ENCODE measurements at regions not wholly inside any gene's neighbourhood (a gene's known extent, or its start where the extent isn't known, plus 50 kb on each side); places are given as distances from the start of the nearest gene placed in this dataset.

GRCh38 chr6:164967102-164967501, 342.3 kb downstream of the C6orf118 start:
- WGBS (ENCODE audit: low lambda C conversion rate) = 14% methylated on average over 12 of the region's 12 CpGs
- no peak overlapping the region for H3K4me3 ChIP-seq (replicated peaks in 1 of 3; ENCODE audit: insufficient read depth in 1 of 3, low read depth in 2 of 3, low read length in 3 of 3)
- no peaks in the 10 kb centered on the region for H3K27me3 ChIP-seq (ENCODE audit: control insufficient read depth in 1 of 2, insufficient read depth in 2 of 2, low read length in 2 of 2)
- H3K4me2 ChIP-seq (ENCODE audit: low read depth, low read length) = no peak overlapping the region
- no peaks in the 10 kb centered on the region for H3K79me2 ChIP-seq (ENCODE audit: insufficient read depth, low read length)
- POLR2A ChIA-PET = no interaction called here
- no peaks in the 10 kb centered on the region for H3K36me3 ChIP-seq (replicated peaks in 1 of 2; ENCODE audit: control insufficient read depth in 1 of 2, insufficient read depth in 2 of 2, low read length in 2 of 2)
- H4K20me1 ChIP-seq (ENCODE audit: insufficient read depth, low read length) = no peaks in the 10 kb centered on the region
- no peak for FAIRE-seq
- CTCF ChIA-PET (ENCODE audit: low intra/inter-chr PET ratio, low total read pairs) = no interaction called here
- peaks cover 83% of the 10 kb centered on the region for H3K9me3 ChIP-seq (ENCODE audit: low read length)
- no peak for ATAC-seq
- BruUV-seq (replicated peaks) = no TSS peak
- H3K4me1 ChIP-seq (ENCODE audit: insufficient read depth, low read length) = no peaks in the 10 kb centered on the region
- H2AFZ ChIP-seq (ENCODE audit: low read length) = no peak overlapping the region
- no peak for DNase-seq (ENCODE audit: low spot score)
- H3K9ac ChIP-seq (ENCODE audit: insufficient read depth, low read depth, low read length) = no peak overlapping the region
- in situ Hi-C loops (cut with HindIII; ENCODE audit: extremely low pct_ligation_motif_present, low pct_unique_long_range_greater_than_20kb) = no loop called here
- intact Hi-C loops (cut with micrococcal nuclease; ENCODE audit: unreplicated experiment) = no loop called here
- H3K27ac ChIP-seq (ENCODE audit: extremely low read length, insufficient read depth, low read length) = no peak overlapping the region
- TF ChIP-seq THAP7 (CRISPR knock-in tag; IDR thresholded peaks at IDR 0.05) = no peak
- TF ChIP-seq SPEN (CRISPR knock-in tag; IDR thresholded peaks at IDR 0.05; ENCODE audit: low read depth) = no peak
- no peak for TF ChIP-seq ZNF446 (CRISPR knock-in tag; IDR thresholded peaks at IDR 0.05)
- TF ChIP-seq ZNF20 (CRISPR knock-in tag; IDR thresholded peaks at IDR 0.05) = no peak
- no peak for TF ChIP-seq GATAD1 (CRISPR knock-in tag; IDR thresholded peaks at IDR 0.05)
- no peak for TF ChIP-seq ZNF883 (CRISPR knock-in tag; IDR thresholded peaks at IDR 0.05; ENCODE audit: not compliant biosample characterization)
- TF ChIP-seq MAFG (CRISPR knock-in tag; IDR thresholded peaks at IDR 0.05) = no peak
- no peak for TF ChIP-seq IKZF4 (CRISPR knock-in tag; IDR thresholded peaks at IDR 0.05; ENCODE audit: borderline replicate concordance, low read depth, not compliant biosample characterization)
- TF ChIP-seq PATZ1 (CRISPR knock-in tag; IDR thresholded peaks at IDR 0.05) = no peak
- TF ChIP-seq HBP1 (CRISPR knock-in tag; IDR thresholded peaks at IDR 0.05; ENCODE audit: low read depth) = no peak
- no peak for TF ChIP-seq ZNF609 (CRISPR knock-in tag; IDR thresholded peaks at IDR 0.05; ENCODE audit: borderline replicate concordance)
- no peak for TF ChIP-seq TBL1XR1 (IDR thresholded peaks at IDR 0.05; ENCODE audit: borderline replicate concordance, low read length, partially characterized antibody)
- no peak for TF ChIP-seq MTERF4 (CRISPR knock-in tag; IDR thresholded peaks at IDR 0.05)
- no peak for TF ChIP-seq ZNF546 (CRISPR knock-in tag; conservative IDR thresholded peaks at IDR 0.05)
- TF ChIP-seq ZNF644 (CRISPR knock-in tag; IDR thresholded peaks at IDR 0.05; ENCODE audit: low read depth) = no peak
- no peak for TF ChIP-seq GLI4 (CRISPR knock-in tag; IDR thresholded peaks at IDR 0.05; ENCODE audit: borderline replicate concordance)

Data from HepG2 (cell line).